Activated CD4-positive, alpha-beta T cell treated with anti-CD3 and anti-CD28 coated beads, Interleukin-2, amount 10 ng/mL, durations not matched to agents 24 days and 14 days (primary cell): ENCODE measurements at regions not wholly inside any gene's neighbourhood (a gene's known extent, or its start where the extent isn't known, plus 50 kb on each side); places are given as distances from the start of the nearest gene placed in this dataset.

ENCODE experiments used
- DNase-seq: peaks from one replicate; pipeline ENCODE4 v3.0.0; 2022
- H3K27ac Mint-ChIP-seq: one replicate; pipeline ENCODE4 v1.8.0; 2022; ENCODE audit warnings: mild to moderate bottlenecking, mixed read lengths
- H3K27me3 Mint-ChIP-seq: one replicate; pipeline ENCODE4 v1.8.0; 2022; ENCODE audit warnings: mixed read lengths
- H3K36me3 Mint-ChIP-seq: one replicate; pipeline ENCODE4 v1.8.0; 2022; ENCODE audit warnings: low read depth, mild to moderate bottlenecking, mixed read lengths
- H3K4me1 Mint-ChIP-seq: one replicate; pipeline ENCODE4 v1.8.0; 2021; ENCODE audit warnings: mixed read lengths
- H3K4me3 Mint-ChIP-seq: one replicate; pipeline ENCODE4 v1.8.0; 2022; ENCODE audit warnings: mild to moderate bottlenecking, moderate library complexity, mixed read lengths
- H3K9me3 Mint-ChIP-seq: one replicate; pipeline ENCODE4 v1.8.0; 2021; ENCODE audit warnings: mixed read lengths
- intact Hi-C: fragments of 100-400 bp; cut with micrococcal nuclease; formaldehyde crosslinking; loops from one replicate; pipeline ENCODE4 v1.15.1; 2023

DNA sequence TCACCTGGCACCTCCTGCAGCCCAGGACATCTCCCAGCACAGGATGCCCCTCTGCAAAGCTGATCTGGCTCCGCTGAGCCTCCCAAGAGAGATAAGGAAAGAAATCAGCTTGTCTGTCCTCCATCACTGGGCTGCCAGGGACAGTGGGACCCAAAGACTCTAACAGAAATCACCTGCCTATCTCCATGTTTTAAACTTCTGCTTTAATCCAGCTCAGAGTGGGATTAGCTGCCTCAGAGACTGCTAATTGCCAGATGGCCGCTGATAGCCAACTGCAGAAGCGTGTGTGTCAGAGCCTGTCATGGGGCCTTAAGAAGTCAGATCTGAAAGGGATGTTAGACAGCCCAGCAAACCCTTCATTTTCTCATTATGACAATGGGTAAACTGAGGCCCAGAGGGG lies 389.4 kb upstream of the KLHL29 start:
- Mint-ChIP-seq H3K27ac (no peak overlapping the region), H3K4me1 (no peaks in the 10 kb centered on the region), H3K9me3 (no peaks in the 10 kb centered on the region), H3K27me3 (no peaks in the 10 kb centered on the region), H3K36me3 (no peaks in the 10 kb centered on the region), H3K4me3 (no peak overlapping the region)
- no peak for DNase-seq
- intact Hi-C loops: no loop called here

DNA sequence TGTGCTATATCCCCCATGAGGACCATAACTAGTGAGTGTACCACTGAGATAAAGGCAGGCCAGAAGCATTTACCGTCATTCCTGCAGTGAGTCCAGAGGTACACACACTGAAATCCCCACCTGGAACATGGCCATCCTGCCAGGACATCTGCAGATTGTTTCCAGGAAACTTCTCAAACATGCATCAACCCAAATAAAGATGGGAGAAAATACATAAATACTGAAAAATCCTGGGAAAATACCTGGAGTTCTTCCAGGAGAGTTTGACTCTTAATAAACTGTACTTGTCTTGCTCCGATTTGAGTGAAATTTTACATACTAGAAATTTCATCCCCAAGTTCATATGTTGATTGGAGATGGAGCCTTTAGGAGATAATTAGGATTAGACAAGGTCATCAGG lies 388.1 kb upstream of the KLHL29 start:
- no peak overlapping the region for H3K27ac Mint-ChIP-seq
- no peak for DNase-seq

DNA sequence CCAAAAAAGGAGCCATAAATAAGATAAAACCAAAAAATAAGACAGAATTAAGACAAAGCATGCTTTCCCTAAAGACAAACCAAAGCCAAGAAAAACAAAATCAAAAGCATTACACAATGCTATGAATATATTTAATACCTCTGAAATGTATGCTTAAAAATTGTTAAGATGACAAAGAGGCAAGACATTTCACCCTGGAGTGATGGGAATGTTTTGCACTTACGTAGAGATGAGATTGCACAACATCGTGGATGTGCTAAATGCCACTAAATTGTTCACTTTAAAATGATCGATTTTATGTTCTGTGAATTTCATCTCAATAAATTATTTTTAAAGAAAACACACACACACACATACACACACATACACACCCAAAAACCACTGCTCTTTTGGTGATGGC lies 386.6 kb upstream of the KLHL29 start:
- intact Hi-C loops: no loop called here
- Mint-ChIP-seq H3K9me3 (no peaks in the 10 kb centered on the region), H3K4me1 (no peaks in the 10 kb centered on the region), H3K27me3 (no peaks in the 10 kb centered on the region), H3K36me3 (no peaks in the 10 kb centered on the region), H3K27ac (no peak overlapping the region), H3K4me3 (no peak overlapping the region)
- DNase-seq: no peak

More for the DNA sequence above, 388.1 kb upstream of the KLHL29 start:
- Mint-ChIP-seq H3K4me3 (no peak overlapping the region), H3K4me1 (no peaks in the 10 kb centered on the region), H3K36me3 (no peaks in the 10 kb centered on the region), H3K9me3 (no peaks in the 10 kb centered on the region), H3K27me3 (no peaks in the 10 kb centered on the region)
- intact Hi-C loops: no loop called here

DNA sequence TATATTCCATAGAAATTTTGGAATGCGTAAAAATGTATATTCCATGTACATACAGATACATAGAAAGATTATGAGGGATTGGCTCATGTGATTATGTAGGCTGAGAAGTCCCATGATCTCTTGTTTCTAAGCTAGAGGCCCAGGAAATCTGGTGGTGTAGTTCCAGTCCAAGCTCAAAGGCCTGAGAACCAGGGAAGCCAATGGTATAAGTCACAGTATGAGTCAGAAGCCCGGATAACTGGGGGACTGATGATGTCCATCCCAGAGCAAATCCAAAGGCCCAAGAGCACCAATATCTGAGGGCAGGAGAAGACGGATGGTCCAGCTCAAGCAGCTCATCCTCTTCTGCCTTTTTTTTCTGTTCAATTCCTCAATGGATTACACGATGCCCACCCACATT lies 385.0 kb upstream of the KLHL29 start:
- intact Hi-C loops: no loop called here
- H3K36me3 Mint-ChIP-seq: no peaks in the 10 kb centered on the region
- H3K4me1 Mint-ChIP-seq: no peaks in the 10 kb centered on the region
- DNase-seq: no peak
- no peak overlapping the region for H3K27ac Mint-ChIP-seq
- no peak overlapping the region for H3K4me3 Mint-ChIP-seq
- H3K27me3 Mint-ChIP-seq: no peaks in the 10 kb centered on the region
- H3K9me3 Mint-ChIP-seq: no peaks in the 10 kb centered on the region

DNA sequence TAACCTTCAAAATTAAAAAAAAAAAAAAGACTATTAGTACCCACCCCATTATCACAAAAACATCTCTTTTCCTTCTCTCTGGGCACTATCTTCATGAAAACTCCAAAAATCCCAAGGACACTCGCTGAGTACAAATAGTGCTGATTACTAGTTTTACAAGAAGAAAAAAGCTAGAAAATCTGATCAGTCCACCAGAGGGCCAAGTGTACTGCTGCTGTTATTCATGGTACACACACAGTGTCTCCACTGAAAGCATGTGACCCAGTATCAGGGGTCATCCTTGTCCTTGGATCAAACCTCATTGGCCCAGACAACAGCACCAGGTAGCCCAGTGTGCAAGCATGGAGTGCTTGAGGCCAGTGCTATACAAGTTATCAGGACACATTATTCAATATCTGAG lies 382.7 kb upstream of the KLHL29 start:
- no peaks in the 10 kb centered on the region for H3K27me3 Mint-ChIP-seq
- H3K9me3 Mint-ChIP-seq: no peaks in the 10 kb centered on the region
- no peak overlapping the region for H3K27ac Mint-ChIP-seq
- no peaks in the 10 kb centered on the region for H3K36me3 Mint-ChIP-seq
- H3K4me3 Mint-ChIP-seq: no peak overlapping the region
- H3K4me1 Mint-ChIP-seq: no peaks in the 10 kb centered on the region
- DNase-seq: no peak
- intact Hi-C loops: no loop called here

DNA sequence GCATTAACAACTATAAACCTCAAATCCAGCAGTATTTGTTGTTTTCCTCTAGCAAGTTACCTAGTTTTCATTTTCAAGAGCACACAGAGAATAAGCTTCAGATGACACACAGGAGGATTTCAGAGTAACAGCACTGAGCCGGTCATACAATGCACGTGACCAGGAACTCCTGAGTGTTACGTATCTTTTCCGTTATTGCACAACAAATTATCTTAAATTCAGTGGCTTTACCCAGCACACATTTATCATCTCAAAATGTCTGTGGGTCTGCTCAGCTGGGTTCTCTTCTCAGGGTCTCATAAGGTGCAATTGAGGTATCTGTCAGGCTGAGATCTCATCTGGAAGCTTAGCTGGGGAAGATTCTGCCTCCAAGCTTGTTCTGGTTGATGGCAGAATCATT lies 379.5 kb upstream of the KLHL29 start:
- H3K27me3 Mint-ChIP-seq: no peaks in the 10 kb centered on the region
- H3K36me3 Mint-ChIP-seq: no peaks in the 10 kb centered on the region
- no peak for DNase-seq
- H3K4me3 Mint-ChIP-seq: no peak overlapping the region
- intact Hi-C loops: no loop called here
- H3K4me1 Mint-ChIP-seq: no peaks in the 10 kb centered on the region
- H3K9me3 Mint-ChIP-seq: no peaks in the 10 kb centered on the region
- H3K27ac Mint-ChIP-seq: no peak overlapping the region

DNA sequence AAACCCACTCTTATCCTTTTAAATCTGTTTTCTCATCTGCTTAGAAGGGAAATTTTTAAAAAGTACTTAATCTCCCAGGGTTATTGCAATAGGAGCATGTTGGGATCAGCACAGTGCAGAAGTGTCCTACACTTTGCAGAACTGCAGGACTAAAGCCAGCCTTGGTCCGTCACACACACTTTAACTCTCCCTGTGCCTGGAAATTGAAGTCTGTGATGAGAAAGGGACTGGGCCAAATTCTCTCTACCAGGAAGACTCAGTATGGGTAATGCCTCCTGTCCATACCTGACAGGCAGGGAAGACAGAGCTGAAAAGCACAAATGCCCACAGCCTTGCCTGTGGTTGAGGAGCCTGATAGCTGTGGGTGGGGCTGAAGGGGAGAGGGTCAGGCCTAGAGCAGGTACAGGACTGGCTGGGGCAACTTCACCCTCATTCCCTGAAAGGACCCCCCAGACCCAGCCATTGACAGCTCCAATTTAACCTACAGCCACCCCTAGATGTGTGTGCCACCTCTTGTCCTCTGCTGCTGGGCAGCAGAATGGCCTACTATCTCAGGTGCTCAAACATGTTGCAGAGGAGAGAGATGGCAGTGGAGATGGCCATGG lies 377.2 kb upstream of the KLHL29 start:
- intact Hi-C loops: no loop called here
- Mint-ChIP-seq H3K9me3 (no peaks in the 10 kb centered on the region), H3K36me3 (no peaks in the 10 kb centered on the region), H3K4me3 (no peak overlapping the region), H3K27me3 (no peaks in the 10 kb centered on the region), H3K27ac (no peak overlapping the region), H3K4me1 (no peaks in the 10 kb centered on the region)
- no peak for DNase-seq

DNA sequence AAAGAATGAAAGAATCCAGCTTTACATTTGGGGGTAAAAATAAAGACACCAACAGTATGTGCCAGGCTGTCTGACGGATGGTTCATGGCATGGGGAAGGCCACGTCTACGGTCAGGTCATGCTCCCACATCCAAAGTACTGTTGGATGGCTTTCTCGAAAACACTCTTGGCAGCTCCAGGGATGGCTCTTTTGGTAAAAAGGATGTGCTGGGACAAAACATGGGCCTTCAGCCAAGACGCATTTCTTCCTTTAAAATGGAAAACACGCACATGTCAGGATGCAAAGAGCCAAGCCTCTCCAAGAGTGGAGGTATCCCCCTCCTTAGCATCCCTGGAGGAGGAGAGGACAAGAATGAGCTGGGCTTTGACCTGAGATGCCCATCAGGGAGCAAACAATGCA lies 376.5 kb upstream of the KLHL29 start:
- H3K27ac Mint-ChIP-seq: no peak overlapping the region
- no peaks in the 10 kb centered on the region for H3K9me3 Mint-ChIP-seq
- no peaks in the 10 kb centered on the region for H3K4me1 Mint-ChIP-seq
- intact Hi-C loops: no loop called here
- H3K27me3 Mint-ChIP-seq: no peaks in the 10 kb centered on the region
- no peak overlapping the region for H3K4me3 Mint-ChIP-seq
- DNase-seq: no peak
- H3K36me3 Mint-ChIP-seq: no peaks in the 10 kb centered on the region

DNA sequence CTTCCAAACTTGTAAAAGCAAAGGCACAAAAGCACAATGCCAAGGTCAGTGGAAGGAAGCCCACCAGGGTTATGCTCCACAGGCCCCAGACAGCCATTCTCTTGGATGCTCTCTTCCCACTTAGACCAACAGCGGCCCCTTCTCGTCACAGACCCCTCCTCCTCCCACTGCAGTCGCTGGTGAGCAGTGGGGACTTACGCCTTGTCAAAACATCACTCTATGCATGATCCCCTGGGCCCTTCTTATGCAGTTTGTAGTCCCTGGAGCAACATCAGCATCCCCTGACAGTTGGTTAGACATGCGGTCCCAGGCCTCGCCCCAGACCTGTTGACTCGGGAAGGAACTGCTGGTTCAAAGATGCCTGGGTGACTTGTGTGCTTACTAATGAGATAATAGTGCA lies 376.0 kb upstream of the KLHL29 start:
- DNase-seq: no peak
- H3K4me1 Mint-ChIP-seq: no peaks in the 10 kb centered on the region
- H3K27me3 Mint-ChIP-seq: no peaks in the 10 kb centered on the region
- no peak overlapping the region for H3K27ac Mint-ChIP-seq
- H3K9me3 Mint-ChIP-seq: no peaks in the 10 kb centered on the region
- intact Hi-C loops: no loop called here
- H3K36me3 Mint-ChIP-seq: no peaks in the 10 kb centered on the region
- H3K4me3 Mint-ChIP-seq: no peak overlapping the region

DNA sequence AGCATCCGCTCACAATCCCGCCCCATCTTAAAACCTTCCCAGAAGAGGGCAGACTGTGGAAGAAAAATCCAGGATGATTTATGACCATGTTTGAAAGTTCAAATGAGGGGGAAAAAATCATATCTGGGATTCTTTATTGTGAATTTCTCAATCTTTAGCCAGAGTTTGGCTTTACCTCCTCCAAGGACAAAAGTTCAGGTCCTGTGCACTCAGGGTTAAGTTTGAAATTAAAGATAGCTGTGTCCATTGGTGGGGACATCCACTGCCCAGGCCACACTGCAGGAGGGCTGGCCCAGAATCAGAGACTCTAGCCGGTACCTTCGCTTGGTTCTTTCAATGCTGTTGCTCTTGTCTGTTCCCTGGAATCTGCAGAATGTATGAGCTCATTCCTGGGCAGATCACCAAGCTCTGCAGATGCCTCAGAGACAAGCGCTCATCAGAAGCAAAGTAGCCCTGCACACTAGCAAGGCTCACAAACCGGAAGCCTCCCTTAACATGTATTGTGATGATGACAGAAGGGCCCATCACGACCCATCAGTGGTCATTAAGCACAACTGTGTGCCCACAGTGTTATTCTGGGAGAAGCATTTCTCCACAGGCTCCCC lies 375.3 kb upstream of the KLHL29 start:
- no peak overlapping the region for H3K4me3 Mint-ChIP-seq
- no peaks in the 10 kb centered on the region for H3K9me3 Mint-ChIP-seq
- H3K4me1 Mint-ChIP-seq: no peaks in the 10 kb centered on the region
- H3K27ac Mint-ChIP-seq: no peak overlapping the region
- no peak for DNase-seq
- intact Hi-C loops: no loop called here
- H3K36me3 Mint-ChIP-seq: no peaks in the 10 kb centered on the region
- no peaks in the 10 kb centered on the region for H3K27me3 Mint-ChIP-seq

DNA sequence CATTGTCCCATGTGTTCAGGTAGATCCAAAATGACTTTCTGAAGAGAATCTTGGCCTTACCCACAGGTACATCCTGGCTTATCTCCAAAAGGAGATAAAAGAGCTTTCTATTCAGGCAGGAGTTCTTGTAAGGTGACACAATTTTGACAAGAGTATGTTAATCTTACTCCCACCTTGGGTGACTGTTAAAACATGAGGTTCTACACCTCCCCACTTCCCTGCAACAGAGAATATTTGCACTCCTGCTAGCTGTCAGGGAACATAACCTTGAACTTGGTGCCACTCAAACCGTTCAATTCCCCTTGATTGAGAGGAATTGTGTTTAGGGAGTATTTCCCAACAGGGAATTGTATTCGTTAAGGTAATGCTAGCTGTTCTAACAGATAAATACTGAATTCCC lies 372.5 kb upstream of the KLHL29 start:
- Mint-ChIP-seq H3K27me3 (peaks cover 3% of the 10 kb centered on the region), H3K4me1 (no peaks in the 10 kb centered on the region), H3K4me3 (no peak overlapping the region), H3K27ac (no peak overlapping the region), H3K9me3 (no peaks in the 10 kb centered on the region), H3K36me3 (no peaks in the 10 kb centered on the region)
- intact Hi-C loops: no loop called here
- no peak for DNase-seq

DNA sequence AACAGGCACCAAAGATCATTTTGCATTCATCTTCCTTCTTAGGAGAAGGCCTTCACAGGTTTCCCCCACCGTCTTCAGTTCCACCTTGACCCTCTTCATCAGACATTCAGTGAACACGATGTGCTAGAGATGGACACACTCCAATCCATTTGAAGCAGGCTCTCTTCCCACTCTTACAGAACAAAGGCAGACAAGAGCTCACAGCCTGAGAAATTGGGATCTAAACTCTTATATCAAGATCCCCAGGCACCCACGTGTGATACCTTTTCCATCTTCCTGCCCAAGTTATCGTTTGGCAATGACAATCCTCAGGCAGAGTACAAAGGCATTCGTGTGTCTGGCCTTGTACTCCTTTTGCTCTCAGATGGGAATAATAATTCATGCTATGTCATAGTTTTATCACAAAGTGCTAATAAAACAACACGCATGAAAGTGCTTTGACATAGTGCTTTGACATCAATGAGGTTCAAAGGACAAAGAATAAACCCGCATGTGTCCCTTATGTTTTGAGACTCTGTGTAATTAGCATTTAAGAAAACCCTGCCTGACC lies 369.3 kb upstream of the KLHL29 start:
- peaks cover 3% of the 10 kb centered on the region for H3K27me3 Mint-ChIP-seq
- no peaks in the 10 kb centered on the region for H3K9me3 Mint-ChIP-seq
- H3K27ac Mint-ChIP-seq: no peak overlapping the region

DNA sequence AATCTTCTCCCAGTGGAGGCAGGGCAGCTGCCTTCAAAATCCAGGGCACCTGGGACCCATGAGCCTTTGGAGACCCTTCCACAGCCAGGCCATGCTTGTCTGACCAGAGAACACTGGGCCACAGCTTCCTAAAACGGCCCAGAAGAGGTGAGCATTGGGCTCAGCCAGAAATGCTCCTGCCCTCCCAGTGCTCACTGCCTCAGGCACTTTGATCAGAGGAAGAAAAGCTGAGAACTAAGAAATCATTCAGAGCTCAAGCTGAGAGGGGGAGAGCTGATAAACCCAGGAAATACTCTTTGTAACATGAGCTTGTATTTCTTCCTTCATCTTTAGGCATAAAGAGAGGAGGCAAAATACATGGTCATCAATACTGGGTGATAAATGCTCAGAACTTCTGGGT lies 365.5 kb upstream of the KLHL29 start:
- Mint-ChIP-seq H3K4me1 (no peaks in the 10 kb centered on the region), H3K4me3 (no peak overlapping the region), H3K36me3 (no peaks in the 10 kb centered on the region), H3K27ac (no peak overlapping the region), H3K27me3 (peaks cover 3% of the 10 kb centered on the region), H3K9me3 (no peaks in the 10 kb centered on the region)
- intact Hi-C loops: no loop called here
- DNase-seq: no peak

More for the DNA sequence above, 369.3 kb upstream of the KLHL29 start:
- H3K4me3 Mint-ChIP-seq: no peak overlapping the region
- no peak for DNase-seq
- no peaks in the 10 kb centered on the region for H3K36me3 Mint-ChIP-seq
- H3K4me1 Mint-ChIP-seq: no peaks in the 10 kb centered on the region
- intact Hi-C loops: no loop called here

DNA sequence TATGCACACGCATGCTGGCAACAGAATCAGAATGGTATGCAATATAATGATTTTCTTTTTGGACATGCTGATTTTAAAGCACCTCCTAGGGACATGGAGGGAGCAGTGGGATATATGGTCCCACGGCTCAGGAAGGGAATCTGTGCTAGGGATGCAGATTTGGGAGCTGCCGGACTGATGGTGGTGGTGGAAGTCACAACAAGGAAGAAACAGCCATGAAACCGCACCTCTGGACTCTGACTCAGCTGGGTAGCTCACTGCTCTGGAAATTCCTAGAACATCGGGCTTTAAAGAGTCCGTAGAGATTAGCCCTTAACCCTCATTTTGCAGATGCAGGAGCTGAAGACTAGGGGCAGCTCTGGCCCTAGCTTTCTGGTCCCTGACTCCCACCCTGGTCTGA lies 364.3 kb upstream of the KLHL29 start:
- DNase-seq: no peak
- no peaks in the 10 kb centered on the region for H3K4me1 Mint-ChIP-seq
- H3K36me3 Mint-ChIP-seq: no peaks in the 10 kb centered on the region
- H3K27ac Mint-ChIP-seq: no peak overlapping the region
- H3K27me3 Mint-ChIP-seq: peaks cover 3% of the 10 kb centered on the region
- intact Hi-C loops: no loop called here
- no peak overlapping the region for H3K4me3 Mint-ChIP-seq
- H3K9me3 Mint-ChIP-seq: no peaks in the 10 kb centered on the region
